GM12878 (cell line): ENCODE measurements at regions not wholly inside any gene's neighbourhood (a gene's known extent, or its start where the extent isn't known, plus 50 kb on each side); places are given as distances from the start of the nearest gene placed in this dataset.

ENCODE experiments used
- ATAC-seq: fragments of 200-7000 bp; cut with Tn5 transposase; 3 replicates; pipeline ENCODE4 v1.9.1; 2020; ENCODE audit warnings: mild to moderate bottlenecking, moderate library complexity
- BruUV-seq: library from RNA; stranded (reverse); fragments of 400-500 nt; replicated peaks from 2 replicates; lab custom pipeline; 2021; lab: Mats Ljungman, UMichigan
- CTCF ChIA-PET: fragments of 300-600 bp; sonication (Branson Sonifier 250); formaldehyde crosslinking; extraction: SDS; loops from one replicate; lab custom pipeline; 2021; ENCODE audit warnings: inconsistent platforms; lab: Yijun Ruan, JAX
- POLR2A ChIA-PET: fragments of 350-600 bp; formaldehyde crosslinking; extraction: SDS; loops from one replicate; lab custom pipeline; 2021; ENCODE audit warnings: inconsistent platforms; lab: Charles Lee
- RAD21 ChIA-PET: fragments of 300-600 bp; sonication (Branson Sonifier 250); formaldehyde crosslinking; loops from one replicate; lab custom pipeline; 2023; ENCODE audit warnings: antibody characterized with exemption; ENCODE audit not compliant: unreplicated experiment; lab: Charles Lee
- SMC1A ChIA-PET: fragments of 300-600 bp; sonication (Branson Sonifier 250); formaldehyde crosslinking; loops from one replicate; lab custom pipeline; 2023; ENCODE audit not compliant: unreplicated experiment, uncharacterized antibody; lab: Charles Lee
- DNase-seq: peaks from one replicate; pipeline ENCODE4 v3.0.0-alpha.2; 2011; ENCODE audit warnings: low read depth, low spot score
- FAIRE-seq: peaks from 3 replicates; lab custom pipeline; 2011; peaks lifted over from hg19 to GRCh38; lab: Jason Lieb, UNC
- H2AFZ ChIP-seq: 2 replicates; pipeline ENCODE4 v1.6.0; 2011; ENCODE audit warnings: low read depth, low read length, control low read depth; ENCODE audit not compliant: control insufficient read depth
- H3K27ac ChIP-seq: 2 replicates; pipeline ENCODE4 v1.5.1; 2011; ENCODE audit warnings: control low read depth; ENCODE audit not compliant: control insufficient read depth, insufficient read depth
- H3K27me3 ChIP-seq, 2 experiments: replicated peaks in 1 of 2; 2 replicates each; pipeline versions ENCODE4 v1.6.0 to v1.6.1; 2011; ENCODE audit warnings: low read length in 1 of 2; ENCODE audit not compliant: control insufficient read depth in 2 of 2, insufficient read depth in 2 of 2
- H3K36me3 ChIP-seq, 2 experiments: 2 replicates each; pipeline ENCODE4 v1.5.1; 2011; ENCODE audit warnings: low read length in 1 of 2; ENCODE audit not compliant: control insufficient read depth in 2 of 2, insufficient read depth in 2 of 2
- H3K4me1 ChIP-seq: 2 replicates; pipeline ENCODE4 v1.6.1; 2011; ENCODE audit warnings: mild to moderate bottlenecking, low read length, moderate library complexity, mixed read lengths; ENCODE audit not compliant: control insufficient read depth, insufficient read depth
- H3K4me2 ChIP-seq: 2 replicates; pipeline ENCODE4 v1.6.0; 2011; ENCODE audit warnings: control low read depth; ENCODE audit not compliant: control insufficient read depth, insufficient read depth
- H3K4me3 ChIP-seq: fragments of 200-600 bp; sonication (generic); 2 replicates; pipeline ENCODE4 v1.5.1; 2016
- H3K79me2 ChIP-seq: 2 replicates; pipeline ENCODE4 v1.6.0; 2011; ENCODE audit warnings: low read length; ENCODE audit not compliant: control insufficient read depth, insufficient read depth
- H3K9ac ChIP-seq: 2 replicates; pipeline ENCODE4 v1.8.0; 2011; ENCODE audit warnings: low read length, control low read depth, mixed read lengths; ENCODE audit not compliant: control insufficient read depth, insufficient read depth
- H3K9me3 ChIP-seq: replicated peaks from 3 replicates; pipeline ENCODE4 v1.5.1; 2011; ENCODE audit warnings: mild to moderate bottlenecking, low read length; ENCODE audit not compliant: control insufficient read depth, insufficient read depth
- H4K20me1 ChIP-seq: 2 replicates; pipeline ENCODE4 v1.6.0; 2011; ENCODE audit not compliant: control insufficient read depth, insufficient read depth
- BHLHE40 ChIP-seq, 2 experiments: fragments of 450-650 bp in 1 of 2; IDR thresholded peaks; 2 replicates each; pipeline ENCODE4 v1.6.1; 2011 to 2017; ENCODE audit warnings: low read depth in 2 of 2, borderline replicate concordance in 1 of 2, improper control_type of control experiment in 1 of 2, low read length in 1 of 2, mild to moderate bottlenecking in 1 of 2
- ESRRA ChIP-seq: IDR thresholded peaks from 2 replicates; pipeline ENCODE4 v1.6.1; 2012; ENCODE audit warnings: mild to moderate bottlenecking, low read length, improper control_type of control experiment
- HCFC1 ChIP-seq: fragments of 150-350 bp; IDR thresholded peaks from 2 replicates; pipeline ENCODE4 v1.6.1; 2014; ENCODE audit warnings: low read length
- HDAC6 ChIP-seq: fragments of 200-600 bp; sonication (generic); IDR thresholded peaks from one replicate; pipeline ENCODE4 v1.8.0; 2017; ENCODE audit warnings: antibody characterized with exemption; ENCODE audit not compliant: unreplicated experiment
- MXI1 ChIP-seq: fragments of 150-350 bp; IDR thresholded peaks from 2 replicates; pipeline ENCODE4 v1.6.1; 2011; ENCODE audit warnings: low read depth, mild to moderate bottlenecking, inconsistent platforms, low read length, improper control_type of control experiment
- MYC ChIP-seq: IDR thresholded peaks from 2 replicates; pipeline ENCODE4 v1.6.1; 2011; ENCODE audit warnings: mild to moderate bottlenecking, low read length, moderate library complexity, inconsistent platforms; ENCODE audit not compliant: insufficient read depth, insufficient replicate concordance, insufficient read length, severe bottlenecking
- NBN ChIP-seq: fragments of 450-650 bp; IDR thresholded peaks from 2 replicates; pipeline ENCODE4 v1.6.1; 2016
- NR2C1 ChIP-seq: fragments of 450-650 bp; IDR thresholded peaks from 2 replicates; pipeline ENCODE4 v1.6.1; 2017; ENCODE audit warnings: antibody characterized with exemption, mild to moderate bottlenecking, moderate library complexity
- SMAD5 ChIP-seq: IDR thresholded peaks from 2 replicates; pipeline ENCODE4 v1.6.1; 2016; ENCODE audit warnings: antibody characterized with exemption, low read depth
- STAT3 ChIP-seq: IDR thresholded peaks from 2 replicates; pipeline ENCODE4 v1.6.1; 2011; ENCODE audit warnings: low read depth, low read length, improper control_type of control experiment
- ZBED1 ChIP-seq: IDR thresholded peaks from 2 replicates; pipeline ENCODE4 v1.6.1; 2016; ENCODE audit warnings: borderline replicate concordance
- ZNF274 ChIP-seq: IDR thresholded peaks from one replicate; pipeline ENCODE4 v1.8.0; 2011; ENCODE audit not compliant: insufficient read length, insufficient read depth
- WGBS: methylation state at CpG from one replicate; pipeline ENCODE4 v1.1.6; 2016; ENCODE audit warnings: low lambda C conversion rate; ENCODE audit not compliant: insufficient replicate concordance, insufficient coverage; ENCODE audit errors: missing lambda C conversion rate; 5-methylcytosine and 5-hydroxymethylcytosine counted together
- in situ Hi-C: fragments of 300-500 bp; cut with MboI; formaldehyde crosslinking; loops from 9 replicates; pipeline ENCODE4 v1.14.3; 2018; ENCODE audit warnings: mixed read lengths
- intact Hi-C: fragments of 100-400 bp; cut with micrococcal nuclease; formaldehyde crosslinking; loops from one replicate; pipeline ENCODE4 v1.14.2; 2022; ENCODE audit not compliant: unreplicated experiment
- TF ChIP-seq, protein P1 (sequence below): IDR thresholded peaks from 2 replicates; pipeline ENCODE4 v1.6.1; 2012; ENCODE audit warnings: low read depth, low read length, improper control_type of control experiment
- TF ChIP-seq, protein P2 (sequence below): fragments of 150-350 bp; IDR thresholded peaks from 2 replicates; pipeline ENCODE4 v1.6.1; 2016; ENCODE audit warnings: low read depth, low read length
- TF ChIP-seq, protein P3 (sequence below): IDR thresholded peaks from 2 replicates; pipeline ENCODE4 v1.6.1; 2012; ENCODE audit warnings: low read depth, low read length, improper control_type of control experiment
- TF ChIP-seq, protein P4 (sequence below): fragments of 450-650 bp; IDR thresholded peaks from 2 replicates; pipeline ENCODE4 v1.6.1; 2018; ENCODE audit warnings: borderline replicate concordance, mild to moderate bottlenecking; ENCODE audit not compliant: partially characterized antibody
- TF ChIP-seq, protein P5 (sequence below): IDR thresholded peaks from 2 replicates; pipeline ENCODE4 v1.6.1; 2011; ENCODE audit warnings: low read depth, mild to moderate bottlenecking, low read length, moderate library complexity, borderline replicate concordance; ENCODE audit errors: extremely low read depth

DNA sequence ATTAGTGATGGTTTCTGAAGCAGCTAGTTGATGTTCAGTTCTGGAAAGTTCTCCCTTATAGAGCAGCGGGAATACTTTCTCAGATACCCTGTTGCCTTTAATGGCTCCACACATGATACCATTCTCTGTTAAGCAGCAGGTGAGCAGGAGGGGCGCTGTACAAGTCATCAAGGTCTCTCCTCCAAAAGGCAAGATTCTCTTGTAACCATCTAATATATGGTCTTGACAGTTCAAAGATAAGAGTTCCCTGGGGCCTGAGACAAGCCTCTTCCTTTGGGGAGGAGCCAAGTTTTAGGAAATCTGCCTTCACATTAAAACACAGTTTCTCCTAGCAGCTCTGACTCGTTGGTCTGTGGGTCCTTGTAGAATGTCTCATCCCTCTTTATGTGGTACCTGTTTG lies 258.2 kb downstream of the QKI start:
- H4K20me1 ChIP-seq: no peaks in the 10 kb centered on the region
- ATAC-seq (no peak), FAIRE-seq (no peak), DNase-seq (no peak)
- ChIA-PET RAD21 (no interaction called here), SMC1A (interaction anchor here (0.6 kb wide), 1 partner anchor 265 kb away, joined by 3 read pairs; no protein-coding TSS in a partner anchor), POLR2A (no interaction called here), CTCF (no interaction called here)
- H3K4me1 ChIP-seq: peaks cover 16% of the 10 kb centered on the region
- no peak overlapping the region for H3K27ac ChIP-seq
- no peak overlapping the region for H3K4me2 ChIP-seq
- intact Hi-C loops: no loop called here
- no peaks in the 10 kb centered on the region for H3K36me3 ChIP-seq
- in situ Hi-C loops: no loop called here
- H3K9ac ChIP-seq: no peak overlapping the region
- 7% methylated on average over 3 of the region's 3 CpGs for WGBS
- no TSS peak for BruUV-seq
- H3K4me3 ChIP-seq: no peak overlapping the region
- no peak overlapping the region for H2AFZ ChIP-seq
- no peaks in the 10 kb centered on the region for H3K79me2 ChIP-seq
- H3K27me3 ChIP-seq: no peaks in the 10 kb centered on the region
- H3K9me3 ChIP-seq: no peaks in the 10 kb centered on the region; the same call in 2 of the 3 replicates
- TF ChIP-seq, protein P1, sequence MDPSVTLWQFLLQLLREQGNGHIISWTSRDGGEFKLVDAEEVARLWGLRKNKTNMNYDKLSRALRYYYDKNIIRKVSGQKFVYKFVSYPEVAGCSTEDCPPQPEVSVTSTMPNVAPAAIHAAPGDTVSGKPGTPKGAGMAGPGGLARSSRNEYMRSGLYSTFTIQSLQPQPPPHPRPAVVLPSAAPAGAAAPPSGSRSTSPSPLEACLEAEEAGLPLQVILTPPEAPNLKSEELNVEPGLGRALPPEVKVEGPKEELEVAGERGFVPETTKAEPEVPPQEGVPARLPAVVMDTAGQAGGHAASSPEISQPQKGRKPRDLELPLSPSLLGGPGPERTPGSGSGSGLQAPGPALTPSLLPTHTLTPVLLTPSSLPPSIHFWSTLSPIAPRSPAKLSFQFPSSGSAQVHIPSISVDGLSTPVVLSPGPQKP: no peak
- TF ChIP-seq, protein P2, sequence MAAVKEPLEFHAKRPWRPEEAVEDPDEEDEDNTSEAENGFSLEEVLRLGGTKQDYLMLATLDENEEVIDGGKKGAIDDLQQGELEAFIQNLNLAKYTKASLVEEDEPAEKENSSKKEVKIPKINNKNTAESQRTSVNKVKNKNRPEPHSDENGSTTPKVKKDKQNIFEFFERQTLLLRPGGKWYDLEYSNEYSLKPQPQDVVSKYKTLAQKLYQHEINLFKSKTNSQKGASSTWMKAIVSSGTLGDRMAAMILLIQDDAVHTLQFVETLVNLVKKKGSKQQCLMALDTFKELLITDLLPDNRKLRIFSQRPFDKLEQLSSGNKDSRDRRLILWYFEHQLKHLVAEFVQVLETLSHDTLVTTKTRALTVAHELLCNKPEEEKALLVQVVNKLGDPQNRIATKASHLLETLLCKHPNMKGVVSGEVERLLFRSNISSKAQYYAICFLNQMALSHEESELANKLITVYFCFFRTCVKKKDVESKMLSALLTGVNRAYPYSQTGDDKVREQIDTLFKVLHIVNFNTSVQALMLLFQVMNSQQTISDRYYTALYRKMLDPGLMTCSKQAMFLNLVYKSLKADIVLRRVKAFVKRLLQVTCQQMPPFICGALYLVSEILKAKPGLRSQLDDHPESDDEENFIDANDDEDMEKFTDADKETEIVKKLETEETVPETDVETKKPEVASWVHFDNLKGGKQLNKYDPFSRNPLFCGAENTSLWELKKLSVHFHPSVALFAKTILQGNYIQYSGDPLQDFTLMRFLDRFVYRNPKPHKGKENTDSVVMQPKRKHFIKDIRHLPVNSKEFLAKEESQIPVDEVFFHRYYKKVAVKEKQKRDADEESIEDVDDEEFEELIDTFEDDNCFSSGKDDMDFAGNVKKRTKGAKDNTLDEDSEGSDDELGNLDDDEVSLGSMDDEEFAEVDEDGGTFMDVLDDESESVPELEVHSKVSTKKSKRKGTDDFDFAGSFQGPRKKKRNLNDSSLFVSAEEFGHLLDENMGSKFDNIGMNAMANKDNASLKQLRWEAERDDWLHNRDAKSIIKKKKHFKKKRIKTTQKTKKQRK: no peak
- TF ChIP-seq, protein P3, sequence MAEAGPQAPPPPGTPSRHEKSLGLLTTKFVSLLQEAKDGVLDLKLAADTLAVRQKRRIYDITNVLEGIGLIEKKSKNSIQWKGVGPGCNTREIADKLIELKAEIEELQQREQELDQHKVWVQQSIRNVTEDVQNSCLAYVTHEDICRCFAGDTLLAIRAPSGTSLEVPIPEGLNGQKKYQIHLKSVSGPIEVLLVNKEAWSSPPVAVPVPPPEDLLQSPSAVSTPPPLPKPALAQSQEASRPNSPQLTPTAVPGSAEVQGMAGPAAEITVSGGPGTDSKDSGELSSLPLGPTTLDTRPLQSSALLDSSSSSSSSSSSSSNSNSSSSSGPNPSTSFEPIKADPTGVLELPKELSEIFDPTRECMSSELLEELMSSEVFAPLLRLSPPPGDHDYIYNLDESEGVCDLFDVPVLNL: no peak
- TF ChIP-seq HDAC6 (no peak), SMAD5 (no peak), NR2C1 (no peak), ZBED1 (no peak), HCFC1 (no peak), BHLHE40 (IDR thresholded peaks at IDR 0.05; ENCODE audit: borderline replicate concordance in 1 of 2, low read depth in 2 of 2, low read length in 1 of 2) (no peak), ZNF274 (no peak), MXI1 (no peak), NBN (no peak), ESRRA (no peak), MYC (no peak), STAT3 (no peak)
- TF ChIP-seq, protein P4, sequence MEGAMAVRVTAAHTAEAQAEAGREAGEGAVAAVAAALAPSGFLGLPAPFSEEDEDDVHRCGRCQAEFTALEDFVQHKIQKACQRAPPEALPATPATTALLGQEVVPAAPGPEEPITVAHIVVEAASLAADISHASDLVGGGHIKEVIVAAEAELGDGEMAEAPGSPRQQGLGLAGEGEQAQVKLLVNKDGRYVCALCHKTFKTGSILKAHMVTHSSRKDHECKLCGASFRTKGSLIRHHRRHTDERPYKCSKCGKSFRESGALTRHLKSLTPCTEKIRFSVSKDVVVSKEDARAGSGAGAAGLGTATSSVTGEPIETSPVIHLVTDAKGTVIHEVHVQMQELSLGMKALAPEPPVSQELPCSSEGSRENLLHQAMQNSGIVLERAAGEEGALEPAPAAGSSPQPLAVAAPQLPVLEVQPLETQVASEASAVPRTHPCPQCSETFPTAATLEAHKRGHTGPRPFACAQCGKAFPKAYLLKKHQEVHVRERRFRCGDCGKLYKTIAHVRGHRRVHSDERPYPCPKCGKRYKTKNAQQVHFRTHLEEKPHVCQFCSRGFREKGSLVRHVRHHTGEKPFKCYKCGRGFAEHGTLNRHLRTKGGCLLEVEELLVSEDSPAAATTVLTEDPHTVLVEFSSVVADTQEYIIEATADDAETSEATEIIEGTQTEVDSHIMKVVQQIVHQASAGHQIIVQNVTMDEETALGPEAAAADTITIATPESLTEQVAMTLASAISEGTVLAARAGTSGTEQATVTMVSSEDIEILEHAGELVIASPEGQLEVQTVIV: no peak
- TF ChIP-seq, protein P5, sequence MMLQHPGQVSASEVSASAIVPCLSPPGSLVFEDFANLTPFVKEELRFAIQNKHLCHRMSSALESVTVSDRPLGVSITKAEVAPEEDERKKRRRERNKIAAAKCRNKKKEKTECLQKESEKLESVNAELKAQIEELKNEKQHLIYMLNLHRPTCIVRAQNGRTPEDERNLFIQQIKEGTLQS: no peak
